H1 (cell line): ENCODE measurements at regions not wholly inside any gene's neighbourhood (a gene's known extent, or its start where the extent isn't known, plus 50 kb on each side); places are given as distances from the start of the nearest gene placed in this dataset.

Source experiments
- CTCF ChIA-PET: fragments of 300-600 bp; sonication (Branson Sonifier 250); formaldehyde crosslinking; loops from one replicate; lab custom pipeline; 2021; ENCODE audit not compliant: partially characterized antibody; lab: Charles Lee
- POLR2A ChIA-PET: fragments of 300-600 bp; sonication (Branson Sonifier 250); formaldehyde crosslinking; loops from one replicate; lab custom pipeline; 2021; ENCODE audit warnings: inconsistent platforms; ENCODE audit not compliant: partially characterized antibody; lab: Charles Lee
- DNase-seq, 2 experiments: peaks; one replicate each; pipeline versions ENCODE4 v3.0.0 to v3.0.0-alpha.2; 2010 to 2022; ENCODE audit warnings: low spot score in 2 of 2, low read depth in 1 of 2, mixed read lengths in 1 of 2
- FAIRE-seq: peaks from 2 replicates; lab custom pipeline; 2011; peaks lifted over from hg19 to GRCh38; lab: Jason Lieb, UNC
- H2AFZ ChIP-seq: 2 replicates; pipeline ENCODE4 v1.8.1; 2012; ENCODE audit warnings: low read length, inconsistent platforms
- H2AK5ac ChIP-seq: 2 replicates; pipeline ENCODE4 v1.6.1; 2013; ENCODE audit warnings: low read depth, low read length
- H2BK120ac ChIP-seq: replicated peaks from 2 replicates; pipeline ENCODE3; 2013; ENCODE audit warnings: low read depth, low read length, inconsistent platforms
- H2BK12ac ChIP-seq: 2 replicates; pipeline ENCODE4 v1.6.1; 2013; ENCODE audit warnings: low read depth, low read length
- H2BK15ac ChIP-seq: 2 replicates; pipeline ENCODE4 v1.6.1; 2013; ENCODE audit warnings: low read length
- H2BK20ac ChIP-seq: 2 replicates; pipeline ENCODE4 v1.6.1; 2013; ENCODE audit warnings: low read length
- H2BK5ac ChIP-seq: 2 replicates; pipeline ENCODE4 v1.6.1; 2013; ENCODE audit warnings: low read depth, low read length
- H3K14ac ChIP-seq: 2 replicates; pipeline ENCODE4 v1.6.1; 2013; ENCODE audit warnings: inconsistent platforms; ENCODE audit not compliant: insufficient read length
- H3K18ac ChIP-seq: 2 replicates; pipeline ENCODE4 v1.6.1; 2013; ENCODE audit warnings: low read length; ENCODE audit errors: extremely low read depth
- H3K23ac ChIP-seq: 2 replicates; pipeline ENCODE4 v1.6.1; 2013; ENCODE audit warnings: inconsistent platforms; ENCODE audit not compliant: insufficient read length
- H3K23me2 ChIP-seq: 2 replicates; pipeline ENCODE4 v1.6.1; 2013; ENCODE audit warnings: low read depth, low read length
- H3K27ac ChIP-seq: 2 replicates; pipeline ENCODE4 v1.6.1; 2011; ENCODE audit warnings: low read depth, low read length, inconsistent platforms
- H3K27me3 ChIP-seq, 4 experiments: replicated peaks in 1 of 4; 1 replicate in 1 of 4; 2 replicates in 3 of 4; pipeline versions ENCODE4 v1.6.1 to v1.8.1; 2011 to 2013; ENCODE audit warnings: low read length in 3 of 4, mild to moderate bottlenecking in 3 of 4, inconsistent platforms in 2 of 4, mixed read lengths in 2 of 4, moderate library complexity in 1 of 4; ENCODE audit not compliant: control insufficient read depth in 3 of 4, insufficient read depth in 3 of 4; ENCODE audit errors: extremely low read depth in 1 of 4
- H3K36me3 ChIP-seq, 4 experiments: 2 replicates each; pipeline versions ENCODE4 v1.6.1 to v1.8.1; 2011 to 2013; ENCODE audit warnings: mild to moderate bottlenecking in 4 of 4, low read length in 3 of 4, moderate library complexity in 2 of 4, control low read depth in 1 of 4, inconsistent platforms in 1 of 4; ENCODE audit not compliant: insufficient read depth in 4 of 4, control insufficient read depth in 2 of 4
- H3K4ac ChIP-seq: replicated peaks from 2 replicates; pipeline ENCODE3; 2013; ENCODE audit warnings: low read length, low read depth, mixed read lengths, inconsistent platforms; ENCODE audit not compliant: insufficient read length
- H3K4me1 ChIP-seq, 4 experiments: replicated peaks in 1 of 4; 1 replicate in 1 of 4; 2 replicates in 3 of 4; pipeline versions ENCODE4 v1.6.1 to v1.8.1; 2011 to 2013; ENCODE audit warnings: low read length in 3 of 4, inconsistent platforms in 2 of 4, mixed read lengths in 1 of 4; ENCODE audit not compliant: insufficient read depth in 4 of 4, control insufficient read depth in 3 of 4
- H3K4me2 ChIP-seq, 2 experiments: 2 replicates each; pipeline versions ENCODE4 v1.6.1 to v1.8.1; 2011 to 2013; ENCODE audit warnings: low read depth in 2 of 2, low read length in 2 of 2, control low read depth in 1 of 2, inconsistent platforms in 1 of 2, mild to moderate bottlenecking in 1 of 2; ENCODE audit not compliant: insufficient read depth in 1 of 2
- H3K4me3 ChIP-seq, 4 experiments: fragments of 200-600, 300-600 bp in 1 of 4; sonication (generic), shearing (Covaris generic), sonication (Bioruptor Twin) in 1 of 4; 2 replicates each; pipeline versions ENCODE4 v1.5.1 to v1.8.1; 2011 to 2016; ENCODE audit warnings: low read length in 4 of 4, low read depth in 3 of 4, control low read depth in 2 of 4, inconsistent platforms in 2 of 4, mild to moderate bottlenecking in 2 of 4, mixed read lengths in 1 of 4, moderate library complexity in 1 of 4; ENCODE audit not compliant: insufficient read depth in 2 of 4; ENCODE audit errors: extremely low read depth in 1 of 4
- H3K56ac ChIP-seq: replicated peaks from 2 replicates; pipeline ENCODE3; 2013; ENCODE audit warnings: low read depth, mild to moderate bottlenecking, mixed read lengths, low read length, inconsistent platforms; ENCODE audit not compliant: insufficient read length
- H3K79me1 ChIP-seq: 2 replicates; pipeline ENCODE4 v1.6.1; 2013; ENCODE audit warnings: low read depth, low read length, control low read depth
- H3K79me2 ChIP-seq, 2 experiments: 2 replicates each; pipeline versions ENCODE4 v1.6.1 to v1.8.1; 2012 to 2013; ENCODE audit warnings: low read length in 2 of 2, mild to moderate bottlenecking in 2 of 2, inconsistent platforms in 1 of 2; ENCODE audit not compliant: insufficient read depth in 2 of 2, control insufficient read depth in 1 of 2
- H3K9ac ChIP-seq, 4 experiments: replicated peaks in 1 of 4; 1 replicate in 1 of 4; 2 replicates in 3 of 4; pipeline versions ENCODE4 v1.6.1 to v1.8.1; 2011 to 2013; ENCODE audit warnings: low read depth in 3 of 4, low read length in 3 of 4, control low read depth in 2 of 4, mild to moderate bottlenecking in 2 of 4, moderate library complexity in 2 of 4, inconsistent platforms in 1 of 4; ENCODE audit errors: extremely low read depth in 1 of 4
- H3K9me3 ChIP-seq, 2 experiments: 2 replicates each; pipeline versions ENCODE4 v1.6.1 to v1.8.1; 2012 to 2013; ENCODE audit warnings: mild to moderate bottlenecking in 2 of 2, moderate library complexity in 2 of 2, control low read depth in 1 of 2, inconsistent platforms in 1 of 2, low read depth in 1 of 2, low read length in 1 of 2, mixed read lengths in 1 of 2; ENCODE audit not compliant: insufficient read depth in 2 of 2
- H4K20me1 ChIP-seq, 2 experiments: replicated peaks in 1 of 2; 2 replicates each; pipeline versions ENCODE3 to v1.8.1; 2011 to 2013; ENCODE audit warnings: inconsistent platforms in 2 of 2, low read length in 2 of 2, mild to moderate bottlenecking in 1 of 2; ENCODE audit not compliant: insufficient read depth in 2 of 2, control insufficient read depth in 1 of 2
- H4K5ac ChIP-seq: 2 replicates; pipeline ENCODE4 v1.6.1; 2013; ENCODE audit warnings: low read length, low read depth, mixed read lengths, inconsistent platforms; ENCODE audit not compliant: insufficient read length
- H4K8ac ChIP-seq: 2 replicates; pipeline ENCODE4 v1.8.0; 2013; ENCODE audit warnings: mild to moderate bottlenecking, moderate library complexity, low read length, inconsistent platforms; ENCODE audit not compliant: insufficient read depth; ENCODE audit errors: extremely low read depth
- H4K91ac ChIP-seq: replicated peaks from 2 replicates; pipeline ENCODE3; 2013; ENCODE audit warnings: low read length, mixed read lengths, inconsistent platforms; ENCODE audit not compliant: insufficient read length
- GABPA ChIP-seq: IDR thresholded peaks from 2 replicates; pipeline ENCODE4 v1.6.1; 2011; ENCODE audit warnings: mild to moderate bottlenecking, low read length, moderate library complexity, borderline replicate concordance; ENCODE audit not compliant: insufficient read depth
- GTF2F1 ChIP-seq: IDR thresholded peaks from 2 replicates; pipeline ENCODE4 v1.6.1; 2012; ENCODE audit warnings: low read depth, low read length, improper control_type of control experiment, borderline replicate concordance
- JUND ChIP-seq: IDR thresholded peaks from 2 replicates; pipeline ENCODE4 v1.6.1; 2011; ENCODE audit warnings: mild to moderate bottlenecking, improper control_type of control experiment, low read length
- NRF1 ChIP-seq: IDR thresholded peaks from 2 replicates; pipeline ENCODE4 v1.6.1; 2011; ENCODE audit warnings: mild to moderate bottlenecking, low read depth, low read length, improper control_type of control experiment
- POU5F1 ChIP-seq: IDR thresholded peaks from 2 replicates; pipeline ENCODE4 v1.6.1; 2011; ENCODE audit warnings: low read depth, mild to moderate bottlenecking, low read length, moderate library complexity
- RXRA ChIP-seq: IDR thresholded peaks from 2 replicates; pipeline ENCODE4 v1.6.1; 2011; ENCODE audit warnings: low read depth, mild to moderate bottlenecking, low read length, moderate library complexity; ENCODE audit not compliant: insufficient read depth
- SP2 ChIP-seq: IDR thresholded peaks from 2 replicates; pipeline ENCODE4 v1.6.1; 2012; ENCODE audit warnings: mild to moderate bottlenecking, low read length, inconsistent platforms
- SRF ChIP-seq: IDR thresholded peaks from 2 replicates; pipeline ENCODE4 v1.6.1; 2011; ENCODE audit warnings: mild to moderate bottlenecking, low read depth, low read length, moderate library complexity
- SUZ12 ChIP-seq: fragments of 200-600 bp; sonication (generic); IDR thresholded peaks from 2 replicates; pipeline ENCODE4 v1.6.1; 2012; ENCODE audit warnings: mild to moderate bottlenecking, inconsistent platforms, low read length, moderate library complexity, mixed read lengths
- WGBS, 2 experiments: shearing (Covaris generic) in 1 of 2; methylation state at CpG; one replicate each; pipeline versions ENCODE4 v1.1.6 to v1.1.7; 2013 to 2015; ENCODE audit warnings: low lambda C conversion rate in 2 of 2, mixed read lengths in 2 of 2, inconsistent platforms in 1 of 2, low coverage in 1 of 2, missing lambda C conversion rate in 1 of 2; ENCODE audit not compliant: insufficient replicate concordance in 2 of 2, insufficient coverage in 1 of 2, insufficient read length in 1 of 2; ENCODE audit errors: extremely low coverage in 1 of 2, missing lambda C conversion rate in 1 of 2; 5-methylcytosine and 5-hydroxymethylcytosine counted together

GRCh38 chr2:128615571-128615970 is 296.9 kb upstream of the HS6ST1 start:
- DNase-seq (no peak), FAIRE-seq (no peak)
- Histone ChIP-seq H4K20me1 (no peaks in the 10 kb centered on the region), H3K4me3 (no peak overlapping the region), H3K23me2 (no peaks in the 10 kb centered on the region), H2BK12ac (no peak overlapping the region), H2BK5ac (no peak overlapping the region), H3K79me2 (no peaks in the 10 kb centered on the region), H3K27me3 (no peaks in the 10 kb centered on the region), H2AK5ac (no peak overlapping the region), H2AFZ (no peak overlapping the region), H4K91ac (no peak overlapping the region), H4K5ac (no peak overlapping the region), H3K79me1 (no peaks in the 10 kb centered on the region), H3K4ac (no peak overlapping the region), H4K8ac (no peak overlapping the region), H2BK20ac (no peak overlapping the region), H3K4me1 (no peaks in the 10 kb centered on the region; a peak in 1 of 7 replicates), H3K9ac (no peak overlapping the region), H3K36me3 (no peaks in the 10 kb centered on the region), H3K27ac (no peak overlapping the region), H3K18ac (no peak overlapping the region), H2BK15ac (no peak overlapping the region), H3K14ac (no peak overlapping the region), H3K23ac (no peak overlapping the region), H3K56ac (no peak overlapping the region), H2BK120ac (no peak overlapping the region), H3K9me3 (peaks cover 8% of the 10 kb centered on the region in 2 experiments; a peak in 3 of 4 replicates), H3K4me2 (no peak overlapping the region)
- ChIA-PET CTCF (interaction anchor here (0.6 kb wide), 1 partner anchor 227 kb away, joined by 3 read pairs; no protein-coding TSS in a partner anchor), POLR2A (interaction anchor here (2.4 kb wide), 1 partner anchor 12 kb away, joined by 6 read pairs; no protein-coding TSS in a partner anchor)
- WGBS, 2 experiments: 93% methylated on average over 8 of the region's 9 CpGs; no CpG with 5 or more reads in 1 of the 2 experiments
- TF ChIP-seq RXRA (no peak), GTF2F1 (no peak), SUZ12 (no peak), JUND (no peak), GABPA (no peak), POU5F1 (no peak), NRF1 (no peak), SP2 (no peak), SRF (no peak)
